ENCODE measurements at regions not wholly inside any gene's neighbourhood (a gene's known extent, or its start where the extent isn't known, plus 50 kb on each side); places are given as distances from the start of the nearest gene placed in this dataset.

DNA sequence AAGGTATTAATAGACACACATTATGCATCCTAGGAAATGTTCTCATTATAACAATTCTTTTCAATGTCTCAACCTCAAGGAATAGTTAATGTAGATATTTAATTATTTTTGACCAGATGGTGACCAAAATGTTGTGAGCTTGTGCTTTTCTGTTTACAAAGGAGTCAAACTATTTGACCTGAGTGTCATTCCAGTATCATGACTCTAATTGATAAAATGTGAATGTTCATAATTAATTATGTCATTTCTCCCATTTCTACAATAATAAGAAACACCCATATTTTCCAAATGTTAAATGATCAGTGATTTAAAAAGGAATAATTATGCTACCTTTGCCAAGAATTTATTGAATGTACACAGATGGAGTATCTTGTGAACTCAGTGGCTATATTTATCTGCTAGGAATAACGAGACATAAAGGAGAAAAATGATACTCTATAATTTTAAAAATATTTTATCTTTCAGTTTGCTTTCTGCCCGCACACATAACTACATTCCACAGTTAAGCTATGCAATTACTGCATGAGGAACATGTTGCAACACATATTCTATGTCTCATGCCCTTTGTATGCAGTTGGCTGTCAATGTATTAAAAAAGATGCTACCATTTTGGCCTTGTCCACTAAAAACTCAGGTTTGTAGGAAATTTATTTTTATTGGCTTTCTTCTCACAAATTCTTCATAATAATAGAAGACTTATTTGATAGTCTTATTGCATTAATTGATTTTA is 376.7 kb upstream of the CCDC179 start:
- Histone ChIP-seq H3K4me3 (ENCODE audit: low read length) (no peak overlapping the region), H3K9me3 (ENCODE audit: low read length) (no peaks in the 10 kb centered on the region), H2AFZ (ENCODE audit: low read depth, low read length) (no peak overlapping the region), H3K36me3 (ENCODE audit: insufficient read depth, low read length) (no peaks in the 10 kb centered on the region), H3K4me1 (ENCODE audit: insufficient read depth, low read length) (no peaks in the 10 kb centered on the region), H3K27me3 (ENCODE audit: insufficient read depth, low read length) (no peaks in the 10 kb centered on the region)

- no peaks in the 10 kb centered on the region for H3K36me3 ChIP-seq (ENCODE audit: insufficient read depth, low read length)
- H3K9me3 ChIP-seq (ENCODE audit: low read length) = no peaks in the 10 kb centered on the region
- no peaks in the 10 kb centered on the region for H3K4me1 ChIP-seq (ENCODE audit: insufficient read depth, low read length)
- H3K27me3 ChIP-seq (ENCODE audit: insufficient read depth, low read length) = no peaks in the 10 kb centered on the region
- H3K4me3 ChIP-seq (ENCODE audit: low read length) = no peak overlapping the region
- H2AFZ ChIP-seq (ENCODE audit: low read depth, low read length) = no peak overlapping the region
Observed at GRCh38 chr11:23252426-23252825, 392.2 kb upstream of the CCDC179 start.

DNA sequence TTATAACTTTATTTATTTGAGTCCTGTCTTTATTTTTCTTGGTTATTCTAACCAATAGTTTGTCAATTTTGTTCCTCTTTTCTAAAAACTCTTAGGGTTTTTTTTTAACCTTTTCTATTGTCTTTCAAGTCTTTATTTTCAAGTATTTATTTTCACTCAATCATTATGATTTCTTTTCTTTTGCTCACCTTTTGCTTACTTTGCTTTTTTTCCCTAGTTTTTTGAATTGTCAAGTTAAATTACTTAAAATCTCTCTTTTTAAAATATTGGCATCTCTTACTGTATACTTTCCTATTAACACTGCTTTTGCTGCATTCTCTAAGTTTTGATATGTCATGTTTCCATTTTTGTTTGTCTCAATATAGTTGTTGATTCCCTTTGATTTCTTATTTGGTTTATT is 396.8 kb upstream of the CCDC179 start:
- H3K36me3 ChIP-seq (ENCODE audit: insufficient read depth, low read length) = no peaks in the 10 kb centered on the region
- no peak overlapping the region for H2AFZ ChIP-seq (ENCODE audit: low read depth, low read length)
- H3K9me3 ChIP-seq (ENCODE audit: low read length) = no peaks in the 10 kb centered on the region
- no peak overlapping the region for H3K4me3 ChIP-seq (ENCODE audit: low read length)
- no peaks in the 10 kb centered on the region for H3K27me3 ChIP-seq (ENCODE audit: insufficient read depth, low read length)
- no peaks in the 10 kb centered on the region for H3K4me1 ChIP-seq (ENCODE audit: insufficient read depth, low read length)

DNA sequence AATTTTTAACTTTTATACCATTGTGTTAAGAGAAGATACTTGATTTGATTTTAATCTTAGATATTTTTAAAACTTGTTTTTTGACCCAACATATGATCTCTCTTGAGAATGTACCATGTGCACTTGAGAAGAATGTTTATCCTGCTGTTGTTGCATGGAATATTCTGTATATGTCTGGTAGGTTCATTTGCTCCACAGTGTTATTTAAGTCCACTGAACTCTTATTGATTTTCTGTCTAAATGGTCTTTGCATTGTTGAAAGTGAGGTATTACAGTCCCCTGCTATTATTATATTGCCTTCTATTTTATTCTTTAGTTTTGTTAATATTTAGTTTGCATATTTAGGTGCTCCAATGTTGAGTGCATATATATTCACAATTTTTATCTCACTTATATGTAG is 397.3 kb upstream of the CCDC179 start:
- H3K9me3 ChIP-seq (ENCODE audit: low read length) = no peaks in the 10 kb centered on the region
- no peaks in the 10 kb centered on the region for H3K4me1 ChIP-seq (ENCODE audit: insufficient read depth, low read length)
- no peaks in the 10 kb centered on the region for H3K27me3 ChIP-seq (ENCODE audit: insufficient read depth, low read length)
- no peak overlapping the region for H3K4me3 ChIP-seq (ENCODE audit: low read length)
- no peaks in the 10 kb centered on the region for H3K36me3 ChIP-seq (ENCODE audit: insufficient read depth, low read length)
- no peak overlapping the region for H2AFZ ChIP-seq (ENCODE audit: low read depth, low read length)

GRCh38 chr11:23263466-23263865 is 403.2 kb upstream of the CCDC179 start:
- Histone ChIP-seq H3K4me3 (ENCODE audit: low read length) (no peak overlapping the region), H3K4me1 (ENCODE audit: insufficient read depth, low read length) (no peaks in the 10 kb centered on the region), H2AFZ (ENCODE audit: low read depth, low read length) (no peak overlapping the region), H3K36me3 (ENCODE audit: insufficient read depth, low read length) (no peaks in the 10 kb centered on the region), H3K9me3 (ENCODE audit: low read length) (no peaks in the 10 kb centered on the region), H3K27me3 (ENCODE audit: insufficient read depth, low read length) (no peaks in the 10 kb centered on the region)

DNA sequence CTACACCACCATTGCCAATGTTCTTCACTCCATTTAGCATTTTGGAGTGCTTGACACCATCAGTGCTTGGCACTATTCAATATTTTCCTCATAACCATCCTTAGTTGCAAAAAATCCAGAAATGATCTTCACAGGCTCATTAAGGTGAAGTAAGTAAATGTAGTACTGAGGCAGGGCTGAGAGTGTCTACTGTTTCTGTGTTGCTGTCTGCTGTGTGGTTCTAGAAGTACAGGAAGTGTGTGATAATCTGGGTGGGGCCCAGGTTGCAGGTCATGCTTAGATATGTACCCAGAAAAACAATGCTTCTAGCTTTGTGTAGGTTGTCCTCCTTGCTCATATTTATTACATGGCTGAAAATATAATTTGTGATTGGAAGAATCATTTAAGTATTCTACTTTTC is 411.8 kb upstream of the CCDC179 start:
- no peak overlapping the region for H2AFZ ChIP-seq (ENCODE audit: low read depth, low read length)

GRCh38 chr11:23278121-23278520 is 417.8 kb upstream of the CCDC179 start:
- H3K4me3 ChIP-seq (ENCODE audit: low read length) = no peak overlapping the region
- H2AFZ ChIP-seq (ENCODE audit: low read depth, low read length) = no peak overlapping the region
- H3K9me3 ChIP-seq (ENCODE audit: low read length) = no peaks in the 10 kb centered on the region
- no peaks in the 10 kb centered on the region for H3K27me3 ChIP-seq (ENCODE audit: insufficient read depth, low read length)
- no peaks in the 10 kb centered on the region for H3K36me3 ChIP-seq (ENCODE audit: insufficient read depth, low read length)
- no peaks in the 10 kb centered on the region for H3K4me1 ChIP-seq (ENCODE audit: insufficient read depth, low read length)

More for the DNA sequence above, 411.8 kb upstream of the CCDC179 start:
- H3K4me3 ChIP-seq (ENCODE audit: low read length) = no peak overlapping the region
- no peaks in the 10 kb centered on the region for H3K4me1 ChIP-seq (ENCODE audit: insufficient read depth, low read length)
- H3K36me3 ChIP-seq (ENCODE audit: insufficient read depth, low read length) = no peaks in the 10 kb centered on the region
- no peaks in the 10 kb centered on the region for H3K27me3 ChIP-seq (ENCODE audit: insufficient read depth, low read length)
- H3K9me3 ChIP-seq (ENCODE audit: low read length) = no peaks in the 10 kb centered on the region

- Histone ChIP-seq H3K36me3 (ENCODE audit: insufficient read depth, low read length) (no peaks in the 10 kb centered on the region), H2AFZ (ENCODE audit: low read depth, low read length) (no peak overlapping the region), H3K9me3 (ENCODE audit: low read length) (no peaks in the 10 kb centered on the region), H3K27me3 (ENCODE audit: insufficient read depth, low read length) (no peaks in the 10 kb centered on the region), H3K4me1 (ENCODE audit: insufficient read depth, low read length) (no peaks in the 10 kb centered on the region), H3K4me3 (ENCODE audit: low read length) (no peak overlapping the region)
Observed at GRCh38 chr11:23280088-23280487, 419.8 kb upstream of the CCDC179 start.

- no peak overlapping the region for H3K4me3 ChIP-seq (ENCODE audit: low read length)
- H3K4me1 ChIP-seq (ENCODE audit: insufficient read depth, low read length) = no peaks in the 10 kb centered on the region
- no peaks in the 10 kb centered on the region for H3K36me3 ChIP-seq (ENCODE audit: insufficient read depth, low read length)
- H3K27me3 ChIP-seq (ENCODE audit: insufficient read depth, low read length) = no peaks in the 10 kb centered on the region
- no peaks in the 10 kb centered on the region for H3K9me3 ChIP-seq (ENCODE audit: low read length)
- H2AFZ ChIP-seq (ENCODE audit: low read depth, low read length) = no peak overlapping the region
Observed at GRCh38 chr11:23283666-23284065, 423.4 kb upstream of the CCDC179 start.

GRCh38 chr11:23284631-23285030 is 424.4 kb upstream of the CCDC179 start:
- Histone ChIP-seq H3K9me3 (ENCODE audit: low read length) (no peaks in the 10 kb centered on the region), H3K4me1 (ENCODE audit: insufficient read depth, low read length) (no peaks in the 10 kb centered on the region), H2AFZ (ENCODE audit: low read depth, low read length) (no peak overlapping the region), H3K27me3 (ENCODE audit: insufficient read depth, low read length) (no peaks in the 10 kb centered on the region), H3K4me3 (ENCODE audit: low read length) (no peak overlapping the region), H3K36me3 (ENCODE audit: insufficient read depth, low read length) (no peaks in the 10 kb centered on the region)

DNA sequence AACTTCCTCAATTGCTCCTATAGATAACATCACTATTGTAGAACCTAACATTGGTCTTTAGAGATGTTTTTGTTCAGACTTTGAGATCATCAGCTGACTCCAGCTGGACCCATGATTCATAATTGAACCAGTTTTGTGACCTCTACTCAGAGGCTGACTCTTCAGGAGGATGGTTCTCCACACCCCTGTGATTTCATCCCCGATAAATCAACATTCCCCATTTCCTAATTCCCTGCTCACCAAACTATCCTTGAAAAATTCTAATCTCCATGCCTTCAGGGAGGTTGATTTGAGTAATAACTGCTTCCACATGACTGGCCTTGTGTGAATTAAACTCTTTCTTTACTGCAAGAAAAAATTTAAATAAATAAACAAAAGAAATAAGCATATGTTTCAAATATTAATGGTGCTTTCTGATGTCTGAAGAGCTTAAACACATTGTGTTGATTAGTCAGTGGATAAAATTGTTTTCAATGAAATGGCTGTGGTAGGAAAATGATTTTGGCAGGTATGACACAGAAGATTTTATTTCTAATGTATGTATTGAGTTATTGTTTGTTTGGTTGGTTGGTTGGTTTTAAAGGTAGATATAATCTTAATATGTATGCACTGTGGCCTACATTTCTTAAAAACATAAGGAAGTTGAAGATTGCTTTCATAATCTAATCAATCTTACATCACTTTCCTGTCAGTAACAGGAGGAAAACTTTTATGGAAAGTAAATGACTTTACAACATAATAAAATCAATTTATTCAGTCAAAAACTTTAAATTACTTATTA is 427.9 kb upstream of the CCDC179 start:
- no peak overlapping the region for H2AFZ ChIP-seq (ENCODE audit: low read depth, low read length)
- H3K4me3 ChIP-seq (ENCODE audit: low read length) = no peak overlapping the region
- no peaks in the 10 kb centered on the region for H3K27me3 ChIP-seq (ENCODE audit: insufficient read depth, low read length)
- H3K4me1 ChIP-seq (ENCODE audit: insufficient read depth, low read length) = no peaks in the 10 kb centered on the region
- no peaks in the 10 kb centered on the region for H3K36me3 ChIP-seq (ENCODE audit: insufficient read depth, low read length)
- H3K9me3 ChIP-seq (ENCODE audit: low read length) = no peaks in the 10 kb centered on the region

DNA sequence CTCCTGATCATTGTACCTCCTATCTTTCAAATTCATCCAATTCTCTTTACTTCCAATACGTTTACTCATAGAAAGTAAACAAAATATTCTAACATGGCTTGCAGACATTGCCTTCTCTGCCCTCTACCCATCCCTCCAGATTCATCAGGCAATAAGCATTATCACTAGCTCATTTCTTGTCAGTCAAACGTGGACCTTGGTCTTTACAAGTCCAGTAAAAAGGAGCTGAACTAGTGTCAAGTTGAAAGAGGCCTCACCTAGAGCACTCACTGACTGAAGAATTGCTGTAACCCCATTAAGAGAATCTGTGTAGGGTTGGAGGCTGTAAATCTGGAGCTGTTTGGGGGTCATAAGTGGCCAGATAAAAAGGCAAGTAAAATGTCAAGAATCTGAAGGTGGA is 435.0 kb upstream of the CCDC179 start:
- no peaks in the 10 kb centered on the region for H3K27me3 ChIP-seq (ENCODE audit: insufficient read depth, low read length)
- no peak overlapping the region for H3K4me3 ChIP-seq (ENCODE audit: low read length)
- H3K9me3 ChIP-seq (ENCODE audit: low read length) = no peaks in the 10 kb centered on the region
- H2AFZ ChIP-seq (ENCODE audit: low read depth, low read length) = no peak overlapping the region
- no peaks in the 10 kb centered on the region for H3K36me3 ChIP-seq (ENCODE audit: insufficient read depth, low read length)
- no peaks in the 10 kb centered on the region for H3K4me1 ChIP-seq (ENCODE audit: insufficient read depth, low read length)

GRCh38 chr11:23308041-23308440 is 447.8 kb upstream of the CCDC179 start:
- no peaks in the 10 kb centered on the region for H3K9me3 ChIP-seq (ENCODE audit: low read length)

More at GRCh38 chr11:23308041-23308440, 447.8 kb upstream of the CCDC179 start:
- Histone ChIP-seq H3K27me3 (ENCODE audit: insufficient read depth, low read length) (no peaks in the 10 kb centered on the region), H3K4me3 (ENCODE audit: low read length) (no peak overlapping the region), H3K36me3 (ENCODE audit: insufficient read depth, low read length) (no peaks in the 10 kb centered on the region), H2AFZ (ENCODE audit: low read depth, low read length) (no peak overlapping the region), H3K4me1 (ENCODE audit: insufficient read depth, low read length) (peaks cover 4% of the 10 kb centered on the region)
